Transverse colon (tissue), 4 donors: ENCODE measurements at regions not wholly inside any gene's neighbourhood (a gene's known extent, or its start where the extent isn't known, plus 50 kb on each side); places are given as distances from the start of the nearest gene placed in this dataset.

Source experiments
- POLR2AphosphoS5 ChIP-seq, 3 donors: sonication (generic); formaldehyde crosslinking; IDR thresholded peaks; one replicate each; pipeline ENCODE4 v1.6.1; 2016; ENCODE audit warnings: antibody characterized with exemption in 3 of 3
- TF ChIP-seq, protein P1 (sequence below), 5 experiments: fragments of 200-600 bp in 3 of 5; fragments of 450-650 bp in 2 of 5; sonication (generic) in 3 of 5; IDR thresholded peaks; 1 replicate in 2 of 5; 2 replicates in 3 of 5; pipeline ENCODE4 v1.5.1; 2016 to 2017; ENCODE audit warnings: antibody characterized with exemption in 5 of 5, inconsistent platforms in 3 of 5, mild to moderate bottlenecking in 2 of 5, moderate library complexity in 1 of 5

- TF ChIP-seq, protein P1, sequence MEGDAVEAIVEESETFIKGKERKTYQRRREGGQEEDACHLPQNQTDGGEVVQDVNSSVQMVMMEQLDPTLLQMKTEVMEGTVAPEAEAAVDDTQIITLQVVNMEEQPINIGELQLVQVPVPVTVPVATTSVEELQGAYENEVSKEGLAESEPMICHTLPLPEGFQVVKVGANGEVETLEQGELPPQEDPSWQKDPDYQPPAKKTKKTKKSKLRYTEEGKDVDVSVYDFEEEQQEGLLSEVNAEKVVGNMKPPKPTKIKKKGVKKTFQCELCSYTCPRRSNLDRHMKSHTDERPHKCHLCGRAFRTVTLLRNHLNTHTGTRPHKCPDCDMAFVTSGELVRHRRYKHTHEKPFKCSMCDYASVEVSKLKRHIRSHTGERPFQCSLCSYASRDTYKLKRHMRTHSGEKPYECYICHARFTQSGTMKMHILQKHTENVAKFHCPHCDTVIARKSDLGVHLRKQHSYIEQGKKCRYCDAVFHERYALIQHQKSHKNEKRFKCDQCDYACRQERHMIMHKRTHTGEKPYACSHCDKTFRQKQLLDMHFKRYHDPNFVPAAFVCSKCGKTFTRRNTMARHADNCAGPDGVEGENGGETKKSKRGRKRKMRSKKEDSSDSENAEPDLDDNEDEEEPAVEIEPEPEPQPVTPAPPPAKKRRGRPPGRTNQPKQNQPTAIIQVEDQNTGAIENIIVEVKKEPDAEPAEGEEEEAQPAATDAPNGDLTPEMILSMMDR (IDR thresholded peaks at IDR 0.05), result no peak
- no peak for TF ChIP-seq POLR2AphosphoS5 (IDR thresholded peaks at IDR 0.05)
These were observed 352.5 kb upstream of the C9orf72 start for GRCh38 chr9:27925815-27926214.
